Left lung (tissue), 4 donors: ENCODE measurements at regions not wholly inside any gene's neighbourhood (a gene's known extent, or its start where the extent isn't known, plus 50 kb on each side); places are given as distances from the start of the nearest gene placed in this dataset.

ENCODE experiments used
- ATAC-seq: fragments of 200-7000 bp; cut with Tn5 transposase; one replicate; pipeline ENCODE4 v1.9.1; 2020; ENCODE audit warnings: moderate library complexity
- DNase-seq, 4 donors: peaks; one replicate each; pipeline ENCODE4 v3.0.0-alpha.2; 2013 to 2020
- H3K27ac ChIP-seq, 2 donors: fragments of 200-600 bp; sonication (generic) in 1 of 2; one replicate each; pipeline versions ENCODE4 v1.5.0 to v1.8.0; 2020 to 2021
- H3K27me3 ChIP-seq, 2 donors: fragments of 200-600 bp; sonication (generic) in 1 of 2; one replicate each; pipeline versions ENCODE4 v1.5.0 to v1.8.0; 2020 to 2021
- H3K36me3 ChIP-seq, 2 donors: fragments of 200-600 bp; sonication (generic) in 1 of 2; one replicate each; pipeline versions ENCODE4 v1.5.0 to v1.8.0; 2020 to 2021
- H3K4me1 ChIP-seq, 2 donors: fragments of 200-600 bp; one replicate each; pipeline ENCODE4 v1.8.0; 2021
- H3K4me3 ChIP-seq, 2 donors: fragments of 200-600 bp; sonication (generic) in 1 of 2; one replicate each; pipeline versions ENCODE4 v1.5.0 to v1.8.0; 2020 to 2021; ENCODE audit warnings: mild to moderate bottlenecking in 1 of 2
- H3K9me3 ChIP-seq, 2 donors: fragments of 200-600 bp; sonication (generic) in 1 of 2; one replicate each; pipeline versions ENCODE4 v1.5.0 to v1.8.0; 2020 to 2021
- intact Hi-C, 2 donors: fragments of 100-400 bp; cut with DNase I; formaldehyde crosslinking; loops; one replicate each; pipeline versions ENCODE4 v1.11.2 to v1.14.2; 2022
- TF ChIP-seq, protein P1 (sequence below), 2 donors: fragments of 200-600 bp; sonication (generic) in 1 of 2; IDR thresholded peaks; one replicate each; pipeline versions ENCODE4 v1.5.0 to v1.8.0; 2021; ENCODE audit warnings: antibody characterized with exemption in 2 of 2
- donor health status: DM: no; HTN: yes; CAD: no.
- donor health status: DM: no; HTN: no; CAD: no.

DNA sequence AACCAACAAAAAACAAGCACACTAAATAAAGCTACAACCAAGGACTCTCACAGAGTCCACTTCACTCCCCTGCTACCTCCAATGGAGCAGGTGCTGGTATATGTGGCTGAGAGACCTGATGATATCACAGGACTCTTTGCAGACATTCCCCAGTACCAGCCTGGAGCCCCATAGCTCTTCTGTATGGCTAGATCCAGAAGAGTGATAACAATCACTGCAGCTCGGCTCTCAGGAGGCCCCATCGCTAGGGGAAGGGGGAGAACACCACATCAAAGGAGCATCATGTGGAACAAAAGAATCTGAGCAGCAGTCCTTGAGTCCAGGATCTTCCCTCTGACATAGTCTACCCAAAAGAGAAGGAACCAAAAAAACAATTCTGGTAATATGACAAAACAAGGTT is 237.1 kb upstream of the TLL1 start:
- Histone ChIP-seq H3K36me3 (no peaks in the 10 kb centered on the region), H3K27me3 (no peaks in the 10 kb centered on the region), H3K4me3 (no peak overlapping the region), H3K27ac (no peak overlapping the region), H3K4me1 (no peaks in the 10 kb centered on the region), H3K9me3 (peaks cover 0 to 14% of the 10 kb centered on the region in 2 donors)
- intact Hi-C loops: no loop called here
- TF ChIP-seq, protein P1, sequence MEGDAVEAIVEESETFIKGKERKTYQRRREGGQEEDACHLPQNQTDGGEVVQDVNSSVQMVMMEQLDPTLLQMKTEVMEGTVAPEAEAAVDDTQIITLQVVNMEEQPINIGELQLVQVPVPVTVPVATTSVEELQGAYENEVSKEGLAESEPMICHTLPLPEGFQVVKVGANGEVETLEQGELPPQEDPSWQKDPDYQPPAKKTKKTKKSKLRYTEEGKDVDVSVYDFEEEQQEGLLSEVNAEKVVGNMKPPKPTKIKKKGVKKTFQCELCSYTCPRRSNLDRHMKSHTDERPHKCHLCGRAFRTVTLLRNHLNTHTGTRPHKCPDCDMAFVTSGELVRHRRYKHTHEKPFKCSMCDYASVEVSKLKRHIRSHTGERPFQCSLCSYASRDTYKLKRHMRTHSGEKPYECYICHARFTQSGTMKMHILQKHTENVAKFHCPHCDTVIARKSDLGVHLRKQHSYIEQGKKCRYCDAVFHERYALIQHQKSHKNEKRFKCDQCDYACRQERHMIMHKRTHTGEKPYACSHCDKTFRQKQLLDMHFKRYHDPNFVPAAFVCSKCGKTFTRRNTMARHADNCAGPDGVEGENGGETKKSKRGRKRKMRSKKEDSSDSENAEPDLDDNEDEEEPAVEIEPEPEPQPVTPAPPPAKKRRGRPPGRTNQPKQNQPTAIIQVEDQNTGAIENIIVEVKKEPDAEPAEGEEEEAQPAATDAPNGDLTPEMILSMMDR (IDR thresholded peaks at IDR 0.05): no peak
- ATAC-seq (no peak), DNase-seq (no peak)

DNA sequence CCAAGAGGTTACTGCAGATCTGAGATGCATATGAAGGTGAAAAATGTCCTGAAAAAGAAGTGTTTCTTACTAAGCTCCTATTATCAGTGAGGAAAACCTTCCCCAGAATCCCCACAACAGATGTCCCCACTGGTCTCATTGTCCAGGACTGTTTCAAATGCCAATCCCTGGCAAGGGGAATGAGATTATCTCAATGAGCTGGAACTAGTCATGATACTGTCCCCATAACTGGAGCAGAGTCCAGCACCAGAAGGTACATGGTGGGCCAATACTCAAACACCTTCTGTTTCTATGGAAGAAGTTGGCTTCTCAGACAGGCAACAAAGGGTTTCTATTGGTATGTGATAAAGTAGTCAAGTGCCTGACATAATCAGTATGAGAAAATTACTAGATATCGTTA is 221.1 kb upstream of the TLL1 start:
- intact Hi-C loops: no loop called here

DNA sequence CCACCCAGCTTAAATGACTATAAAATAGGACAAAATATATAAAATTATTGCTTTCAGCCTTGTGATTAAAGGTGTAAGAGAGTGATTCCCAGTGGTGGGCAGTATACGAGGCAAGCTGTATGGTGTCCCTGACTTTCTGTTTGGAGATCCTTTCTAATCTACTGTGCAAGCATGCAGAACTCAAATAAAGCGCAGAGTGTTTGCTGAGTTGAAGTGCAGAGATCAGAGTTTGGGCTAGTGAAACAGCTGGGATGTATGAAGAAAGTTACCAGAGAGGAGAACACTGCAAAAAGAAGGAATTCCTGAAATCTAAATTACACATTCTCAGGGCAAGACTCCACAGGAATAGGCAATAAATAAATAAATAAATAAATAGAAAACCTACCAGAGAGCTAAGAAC is 218.5 kb upstream of the TLL1 start:
- Histone ChIP-seq H3K36me3 (no peaks in the 10 kb centered on the region), H3K9me3 (peaks cover 0 to 11% of the 10 kb centered on the region in 2 donors), H3K27me3 (no peaks in the 10 kb centered on the region), H3K4me1 (no peaks in the 10 kb centered on the region), H3K27ac (no peak overlapping the region), H3K4me3 (no peak overlapping the region)
- TF ChIP-seq, protein P1 (IDR thresholded peaks at IDR 0.05): no peak
- no peak for ATAC-seq
- intact Hi-C loops: no loop called here
- DNase-seq: no peak

More for the DNA sequence above, 221.1 kb upstream of the TLL1 start:
- Histone ChIP-seq H3K27ac (no peak overlapping the region), H3K4me1 (no peaks in the 10 kb centered on the region), H3K4me3 (no peak overlapping the region), H3K27me3 (no peaks in the 10 kb centered on the region), H3K36me3 (no peaks in the 10 kb centered on the region), H3K9me3 (peaks cover 0 to 11% of the 10 kb centered on the region in 2 donors)
- ATAC-seq (no peak), DNase-seq (no peak)
- TF ChIP-seq, protein P1 (IDR thresholded peaks at IDR 0.05): no peak

DNA sequence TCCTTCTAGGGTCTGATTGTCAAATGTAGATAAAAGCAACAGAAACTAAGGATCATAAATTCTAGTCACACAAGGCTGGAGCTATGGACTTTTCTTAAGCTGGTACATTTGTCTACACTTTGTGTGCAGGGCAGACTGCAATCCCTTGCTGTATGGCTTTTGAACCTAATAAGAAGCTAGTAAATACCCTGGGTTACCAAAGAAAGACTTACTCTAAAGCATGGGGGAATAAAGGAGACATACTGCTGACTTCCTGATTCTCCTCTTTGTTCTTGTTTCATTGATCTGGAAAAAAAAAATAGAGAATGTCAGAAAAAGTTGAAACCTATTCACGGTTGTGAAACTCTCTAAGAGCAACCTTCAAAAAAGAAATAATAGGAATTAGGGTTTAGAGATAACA is 216.6 kb upstream of the TLL1 start:
- H3K4me1 ChIP-seq: no peaks in the 10 kb centered on the region
- peaks cover 0 to 11% of the 10 kb centered on the region in 2 donors for H3K9me3 ChIP-seq
- DNase-seq: no peak
- H3K27me3 ChIP-seq: no peaks in the 10 kb centered on the region
- no peaks in the 10 kb centered on the region for H3K36me3 ChIP-seq
- no peak overlapping the region for H3K27ac ChIP-seq
- H3K4me3 ChIP-seq: no peak overlapping the region
- TF ChIP-seq, protein P1 (IDR thresholded peaks at IDR 0.05): no peak
- intact Hi-C loops: no loop called here
- no peak for ATAC-seq

DNA sequence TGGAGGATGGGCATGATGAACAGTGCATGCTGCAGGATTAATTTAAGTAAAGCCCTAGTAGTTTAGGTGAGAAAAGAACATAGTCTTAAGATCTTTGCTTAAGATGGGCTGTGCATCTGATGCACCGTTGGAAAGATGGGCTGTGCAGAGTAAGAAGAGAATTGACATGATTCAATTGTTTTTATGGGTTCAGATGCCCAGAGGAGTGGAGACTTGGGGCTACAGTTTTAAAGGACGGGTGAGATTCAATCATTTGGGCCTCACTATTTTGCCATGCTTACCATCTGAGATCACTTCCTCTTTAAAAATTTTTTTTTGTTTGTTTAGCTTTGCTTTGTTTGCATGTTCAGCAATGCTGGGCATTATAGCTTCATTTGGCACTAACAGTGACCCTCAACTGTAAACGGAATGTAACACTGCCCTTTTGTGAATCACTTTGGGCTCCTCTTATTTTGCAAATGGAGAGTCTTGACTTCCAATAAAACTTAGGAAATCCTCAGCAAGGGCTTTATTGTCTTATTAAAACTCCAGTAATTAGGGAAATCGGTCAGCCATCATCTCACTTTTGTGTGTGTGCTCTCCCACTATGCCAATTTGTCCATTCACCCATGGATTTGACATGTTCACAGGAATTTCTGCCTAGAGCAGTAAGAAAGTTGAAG is 216.1 kb upstream of the TLL1 start:
- H3K4me3 ChIP-seq: no peak overlapping the region
- peaks cover 0 to 11% of the 10 kb centered on the region in 2 donors for H3K9me3 ChIP-seq
- no peak overlapping the region for H3K27ac ChIP-seq
- TF ChIP-seq, protein P1 (IDR thresholded peaks at IDR 0.05): no peak
- intact Hi-C loops: no loop called here
- ATAC-seq: no peak
- H3K36me3 ChIP-seq: no peaks in the 10 kb centered on the region
- no peaks in the 10 kb centered on the region for H3K27me3 ChIP-seq
- DNase-seq: no peak
- H3K4me1 ChIP-seq: no peaks in the 10 kb centered on the region
